SK-N-SH (cell line): ENCODE measurements at regions not wholly inside any gene's neighbourhood (a gene's known extent, or its start where the extent isn't known, plus 50 kb on each side); places are given as distances from the start of the nearest gene placed in this dataset.

Source experiments
- CTCF ChIP-seq: fragments of 200-600 bp; sonication (generic); IDR thresholded peaks from 2 replicates; pipeline ENCODE4 v1.6.1; 2017; ENCODE audit warnings: antibody characterized with exemption, mild to moderate bottlenecking, moderate library complexity
- EP300 ChIP-seq, 2 experiments: IDR thresholded peaks; 2 replicates each; pipeline versions ENCODE4 v1.4.0 to v1.6.1; 2012; ENCODE audit warnings: borderline replicate concordance in 1 of 2, low read depth in 1 of 2, low read length in 1 of 2
- EZH2phosphoT487 ChIP-seq: fragments of 200-600 bp; sonication (generic); IDR thresholded peaks from 2 replicates; pipeline ENCODE4 v1.6.1; 2017; ENCODE audit warnings: low read depth, mixed run types, mild to moderate bottlenecking, antibody characterized with exemption, moderate library complexity, borderline replicate concordance
- GABPA ChIP-seq: IDR thresholded peaks from 2 replicates; pipeline ENCODE4 v1.4.0; 2012; ENCODE audit warnings: low read depth, mild to moderate bottlenecking
- POLR2AphosphoS5 ChIP-seq: IDR thresholded peaks from 2 replicates; pipeline ENCODE4 v1.6.1; 2012; ENCODE audit warnings: low read depth, low read length
- TEAD4 ChIP-seq: IDR thresholded peaks from 2 replicates; pipeline ENCODE4 v1.4.0; 2012; ENCODE audit warnings: mild to moderate bottlenecking, borderline replicate concordance; ENCODE audit not compliant: insufficient read depth
- USF2 ChIP-seq: fragments of 150-350 bp; IDR thresholded peaks from 2 replicates; pipeline ENCODE4 v1.6.1; 2017; ENCODE audit warnings: antibody characterized with exemption, low read length, low read depth, borderline replicate concordance
- ZBTB33 ChIP-seq: IDR thresholded peaks from 2 replicates; pipeline ENCODE4 v1.4.0; 2012; ENCODE audit warnings: low read depth, borderline replicate concordance

GRCh38 chr3:13188975-13189374, 115.7 kb upstream of the IQSEC1 start:
- TF ChIP-seq CTCF (no peak), POLR2AphosphoS5 (no peak), EP300 (IDR thresholded peaks at IDR 0.05; ENCODE audit: borderline replicate concordance in 1 of 2, low read depth in 1 of 2, low read length in 1 of 2) (no peak), USF2 (no peak), TEAD4 (no peak), ZBTB33 (no peak), EZH2phosphoT487 (no peak), GABPA (no peak)
